ENCODE measurements at regions not wholly inside any gene's neighbourhood (a gene's known extent, or its start where the extent isn't known, plus 50 kb on each side); places are given as distances from the start of the nearest gene placed in this dataset.

DNA sequence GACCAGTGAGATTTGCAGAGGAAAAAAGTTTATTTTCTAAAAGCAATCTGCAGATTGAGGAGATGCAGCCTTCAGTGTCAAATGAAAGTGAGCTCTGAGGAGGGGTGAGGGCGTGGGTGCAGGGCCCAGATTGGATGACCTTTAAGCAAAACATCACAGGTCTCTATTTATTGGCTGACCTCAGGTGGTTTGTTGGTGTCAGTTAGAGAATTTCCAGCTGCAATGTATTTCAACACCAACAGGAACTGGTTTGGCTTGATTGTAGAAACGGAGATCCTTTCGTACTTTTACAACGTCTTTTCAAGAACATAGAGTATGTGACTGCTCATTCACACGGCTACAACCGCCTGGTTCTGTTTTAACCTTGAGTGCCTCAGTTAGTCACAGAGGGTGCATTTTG is 1069.1 kb downstream of the EFNA5 start:
- no peak for ATAC-seq
- ChIA-PET RAD21 (ENCODE audit: low non-redundant PET in 1 of 2, low total read pairs in 2 of 2, uncharacterized antibody in 2 of 2, unreplicated experiment in 2 of 2) (no interaction called here), CTCF (no interaction called here)

More for the DNA sequence above, 1069.1 kb downstream of the EFNA5 start:
- BruUV-seq (replicated peaks): no TSS peak
- TF ChIP-seq POLR2AphosphoS5 (IDR thresholded peaks at IDR 0.05; ENCODE audit: low read depth, low read length) (no peak), SRF (IDR thresholded peaks at IDR 0.05; ENCODE audit: low read depth) (no peak), YY1 (IDR thresholded peaks at IDR 0.05; ENCODE audit: extremely low read depth, insufficient replicate concordance, low read depth, low read length) (no peak), ZFX (IDR thresholded peaks at IDR 0.05) (no peak), EZH2 (IDR thresholded peaks at IDR 0.05) (no peak), TCF7L2 (IDR thresholded peaks at IDR 0.05; ENCODE audit: borderline replicate concordance, extremely low read depth, insufficient read depth, insufficient read length) (no peak), ELF1 (IDR thresholded peaks at IDR 0.05; ENCODE audit: borderline replicate concordance, low read depth) (no peak), POLR2A (IDR thresholded peaks at IDR 0.05; ENCODE audit: borderline replicate concordance, extremely low read depth, insufficient read depth, insufficient read length) (no peak), EZH2phosphoT487 (IDR thresholded peaks at IDR 0.05; ENCODE audit: borderline replicate concordance) (no peak), JUND (IDR thresholded peaks at IDR 0.05) (no peak), FOSL1 (IDR thresholded peaks at IDR 0.05; ENCODE audit: low read depth) (no peak), CBX3 (IDR thresholded peaks at IDR 0.05; ENCODE audit: low read depth) (no peak), EGR1 (IDR thresholded peaks at IDR 0.05; ENCODE audit: low read depth) (no peak)
- TF ChIP-seq, protein P1, sequence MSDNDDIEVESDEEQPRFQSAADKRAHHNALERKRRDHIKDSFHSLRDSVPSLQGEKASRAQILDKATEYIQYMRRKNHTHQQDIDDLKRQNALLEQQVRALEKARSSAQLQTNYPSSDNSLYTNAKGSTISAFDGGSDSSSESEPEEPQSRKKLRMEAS (IDR thresholded peaks at IDR 0.05): no peak
- TF ChIP-seq, protein P2, sequence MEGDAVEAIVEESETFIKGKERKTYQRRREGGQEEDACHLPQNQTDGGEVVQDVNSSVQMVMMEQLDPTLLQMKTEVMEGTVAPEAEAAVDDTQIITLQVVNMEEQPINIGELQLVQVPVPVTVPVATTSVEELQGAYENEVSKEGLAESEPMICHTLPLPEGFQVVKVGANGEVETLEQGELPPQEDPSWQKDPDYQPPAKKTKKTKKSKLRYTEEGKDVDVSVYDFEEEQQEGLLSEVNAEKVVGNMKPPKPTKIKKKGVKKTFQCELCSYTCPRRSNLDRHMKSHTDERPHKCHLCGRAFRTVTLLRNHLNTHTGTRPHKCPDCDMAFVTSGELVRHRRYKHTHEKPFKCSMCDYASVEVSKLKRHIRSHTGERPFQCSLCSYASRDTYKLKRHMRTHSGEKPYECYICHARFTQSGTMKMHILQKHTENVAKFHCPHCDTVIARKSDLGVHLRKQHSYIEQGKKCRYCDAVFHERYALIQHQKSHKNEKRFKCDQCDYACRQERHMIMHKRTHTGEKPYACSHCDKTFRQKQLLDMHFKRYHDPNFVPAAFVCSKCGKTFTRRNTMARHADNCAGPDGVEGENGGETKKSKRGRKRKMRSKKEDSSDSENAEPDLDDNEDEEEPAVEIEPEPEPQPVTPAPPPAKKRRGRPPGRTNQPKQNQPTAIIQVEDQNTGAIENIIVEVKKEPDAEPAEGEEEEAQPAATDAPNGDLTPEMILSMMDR (IDR thresholded peaks at IDR 0.05 in 2 of 3, conservative IDR thresholded peaks at IDR 0.05 in 1 of 3; ENCODE audit: borderline replicate concordance in 1 of 3, insufficient read depth in 1 of 3, low read depth in 2 of 3, low read length in 2 of 3): no peak
- TF ChIP-seq, protein P3, sequence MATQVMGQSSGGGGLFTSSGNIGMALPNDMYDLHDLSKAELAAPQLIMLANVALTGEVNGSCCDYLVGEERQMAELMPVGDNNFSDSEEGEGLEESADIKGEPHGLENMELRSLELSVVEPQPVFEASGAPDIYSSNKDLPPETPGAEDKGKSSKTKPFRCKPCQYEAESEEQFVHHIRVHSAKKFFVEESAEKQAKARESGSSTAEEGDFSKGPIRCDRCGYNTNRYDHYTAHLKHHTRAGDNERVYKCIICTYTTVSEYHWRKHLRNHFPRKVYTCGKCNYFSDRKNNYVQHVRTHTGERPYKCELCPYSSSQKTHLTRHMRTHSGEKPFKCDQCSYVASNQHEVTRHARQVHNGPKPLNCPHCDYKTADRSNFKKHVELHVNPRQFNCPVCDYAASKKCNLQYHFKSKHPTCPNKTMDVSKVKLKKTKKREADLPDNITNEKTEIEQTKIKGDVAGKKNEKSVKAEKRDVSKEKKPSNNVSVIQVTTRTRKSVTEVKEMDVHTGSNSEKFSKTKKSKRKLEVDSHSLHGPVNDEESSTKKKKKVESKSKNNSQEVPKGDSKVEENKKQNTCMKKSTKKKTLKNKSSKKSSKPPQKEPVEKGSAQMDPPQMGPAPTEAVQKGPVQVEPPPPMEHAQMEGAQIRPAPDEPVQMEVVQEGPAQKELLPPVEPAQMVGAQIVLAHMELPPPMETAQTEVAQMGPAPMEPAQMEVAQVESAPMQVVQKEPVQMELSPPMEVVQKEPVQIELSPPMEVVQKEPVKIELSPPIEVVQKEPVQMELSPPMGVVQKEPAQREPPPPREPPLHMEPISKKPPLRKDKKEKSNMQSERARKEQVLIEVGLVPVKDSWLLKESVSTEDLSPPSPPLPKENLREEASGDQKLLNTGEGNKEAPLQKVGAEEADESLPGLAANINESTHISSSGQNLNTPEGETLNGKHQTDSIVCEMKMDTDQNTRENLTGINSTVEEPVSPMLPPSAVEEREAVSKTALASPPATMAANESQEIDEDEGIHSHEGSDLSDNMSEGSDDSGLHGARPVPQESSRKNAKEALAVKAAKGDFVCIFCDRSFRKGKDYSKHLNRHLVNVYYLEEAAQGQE (IDR thresholded peaks at IDR 0.05; ENCODE audit: low read depth): no peak
- TF ChIP-seq, protein P4, sequence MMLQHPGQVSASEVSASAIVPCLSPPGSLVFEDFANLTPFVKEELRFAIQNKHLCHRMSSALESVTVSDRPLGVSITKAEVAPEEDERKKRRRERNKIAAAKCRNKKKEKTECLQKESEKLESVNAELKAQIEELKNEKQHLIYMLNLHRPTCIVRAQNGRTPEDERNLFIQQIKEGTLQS (IDR thresholded peaks at IDR 0.05): no peak
- H3K27me3 ChIP-seq (ENCODE audit: insufficient read depth, low read length): no peaks in the 10 kb centered on the region
- intact Hi-C loops (cut with micrococcal nuclease): no loop called here
- no peaks in the 10 kb centered on the region for H3K79me2 ChIP-seq (ENCODE audit: insufficient read depth, low read length)
- no peaks in the 10 kb centered on the region for H3K36me3 ChIP-seq (ENCODE audit: control insufficient read depth in 1 of 2, insufficient read depth in 2 of 2, low read length in 2 of 2)
- H3K9ac ChIP-seq (ENCODE audit: low read length): no peak overlapping the region
- H3K9me3 ChIP-seq (ENCODE audit: control insufficient read depth in 1 of 2, insufficient read depth in 1 of 2, low read depth in 1 of 2, low read length in 2 of 2): no peaks in the 10 kb centered on the region
- POLR2A ChIA-PET: no interaction called here
- H3K9me2 ChIP-seq (ENCODE audit: insufficient read depth): no peaks in the 10 kb centered on the region
- no peak for DNase-seq (ENCODE audit: low read depth, low spot score)
- H3K4me1 ChIP-seq (ENCODE audit: control insufficient read depth in 1 of 2, insufficient read depth in 2 of 2, low read length in 2 of 2): no peaks in the 10 kb centered on the region
- no peaks in the 10 kb centered on the region for H4K20me1 ChIP-seq (ENCODE audit: insufficient read depth)
- H3K4me2 ChIP-seq (ENCODE audit: low read length): no peak overlapping the region
- no peak overlapping the region for H3K4me3 ChIP-seq (replicated peaks in 1 of 2; ENCODE audit: low read depth in 1 of 2, low read length in 2 of 2)
- H2AFZ ChIP-seq (ENCODE audit: low read depth, low read length, poor library complexity, severe bottlenecking): no peak overlapping the region
- H3K27ac ChIP-seq (ENCODE audit: low read depth, low read length): no peak overlapping the region

Data from HCT116 (cell line).